Calu3 (cell line): ENCODE measurements at regions not wholly inside any gene's neighbourhood (a gene's known extent, or its start where the extent isn't known, plus 50 kb on each side); places are given as distances from the start of the nearest gene placed in this dataset.

Experiments used
- BruUV-seq: library from RNA; stranded (reverse); fragments of 400-500 nt; replicated peaks from 2 replicates; lab custom pipeline; 2021; lab: Mats Ljungman, UMichigan
- CTCF ChIA-PET: fragments of 300-600 bp; sonication (Branson Sonifier 250); formaldehyde crosslinking; loops from one replicate; lab custom pipeline; 2022; ENCODE audit warnings: antibody characterized with exemption; lab: Charles Lee
- DNase-seq: peaks from one replicate; pipeline ENCODE4 v3.0.0; 2022
- H3K27ac Mint-ChIP-seq: one replicate; pipeline ENCODE4 v1.8.0; 2022; ENCODE audit warnings: mixed read lengths; ENCODE audit not compliant: unreplicated experiment
- H3K27me3 Mint-ChIP-seq: one replicate; pipeline ENCODE4 v1.8.0; 2022; ENCODE audit warnings: mixed read lengths; ENCODE audit not compliant: unreplicated experiment
- H3K36me3 Mint-ChIP-seq: one replicate; pipeline ENCODE4 v1.8.0; 2022; ENCODE audit warnings: mild to moderate bottlenecking, moderate library complexity, mixed read lengths; ENCODE audit not compliant: insufficient read depth, unreplicated experiment
- H3K4me1 Mint-ChIP-seq: one replicate; pipeline ENCODE4 v1.8.0; 2022; ENCODE audit warnings: mild to moderate bottlenecking, low read depth, mixed read lengths; ENCODE audit not compliant: unreplicated experiment
- H3K4me3 Mint-ChIP-seq: one replicate; pipeline ENCODE4 v1.8.0; 2022; ENCODE audit warnings: mild to moderate bottlenecking, low read depth, moderate library complexity, mixed read lengths; ENCODE audit not compliant: unreplicated experiment
- H3K9me3 Mint-ChIP-seq: one replicate; pipeline ENCODE4 v1.8.0; 2022; ENCODE audit warnings: low read depth, mixed read lengths; ENCODE audit not compliant: unreplicated experiment
- CTCF ChIP-seq: fragments of 200-600 bp; IDR thresholded peaks from one replicate; pipeline ENCODE4 v1.8.0; 2022; ENCODE audit warnings: antibody characterized with exemption; ENCODE audit not compliant: unreplicated experiment
- intact Hi-C: fragments of 100-400 bp; cut with micrococcal nuclease; formaldehyde crosslinking; loops from one replicate; pipeline ENCODE4 v1.10.0; 2022; ENCODE audit not compliant: unreplicated experiment

DNA sequence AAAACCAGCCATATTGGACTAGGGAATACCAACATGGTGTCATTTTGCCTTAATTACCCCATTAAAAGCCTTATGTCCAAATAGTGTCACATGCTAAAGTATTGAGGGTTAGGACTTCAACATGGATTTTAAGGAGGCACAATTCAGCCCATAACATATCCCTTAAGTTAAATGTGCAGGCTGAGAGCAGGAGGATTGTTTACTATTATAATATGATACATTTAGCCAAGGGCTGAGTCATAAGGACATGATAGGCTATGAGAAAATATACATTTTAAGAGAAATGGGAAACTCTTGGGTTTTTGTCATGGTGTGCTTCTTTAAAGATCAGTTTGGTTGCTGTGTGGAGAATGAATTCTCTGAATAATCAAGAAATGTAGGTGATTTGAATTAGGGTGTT lies 136.8 kb downstream of the RDH14 start:
- CTCF ChIA-PET: interaction anchor here (0.6 kb wide), 1 partner anchor 892 kb away, joined by 3 read pairs; no protein-coding TSS in a partner anchor
- Mint-ChIP-seq H3K27ac (no peak overlapping the region), H3K27me3 (peaks cover 15% of the 10 kb centered on the region), H3K4me3 (no peak overlapping the region), H3K9me3 (no peaks in the 10 kb centered on the region), H3K36me3 (no peaks in the 10 kb centered on the region), H3K4me1 (no peaks in the 10 kb centered on the region)
- DNase-seq: no peak
- no TSS peak for BruUV-seq
- intact Hi-C loops: no loop called here
- TF ChIP-seq CTCF: no peak

- Mint-ChIP-seq H3K36me3 (no peaks in the 10 kb centered on the region), H3K27me3 (peaks cover 15% of the 10 kb centered on the region), H3K27ac (no peak overlapping the region), H3K4me3 (no peak overlapping the region), H3K4me1 (no peaks in the 10 kb centered on the region), H3K9me3 (no peaks in the 10 kb centered on the region)
- intact Hi-C loops: no loop called here
- DNase-seq: no peak
- no TSS peak for BruUV-seq
- TF ChIP-seq CTCF: no peak
- CTCF ChIA-PET: no interaction called here
Observed at GRCh38 chr2:18422432-18423165, 137.9 kb downstream of the RDH14 start.

- intact Hi-C loops: no loop called here
Observed at GRCh38 chr2:18413676-18414396, 146.6 kb downstream of the RDH14 start.

More at GRCh38 chr2:18413676-18414396, 146.6 kb downstream of the RDH14 start:
- TF ChIP-seq CTCF: no peak
- CTCF ChIA-PET: no interaction called here
- BruUV-seq: no TSS peak
- no peak for DNase-seq
- no peak overlapping the region for H3K27ac Mint-ChIP-seq
- H3K4me3 Mint-ChIP-seq: no peak overlapping the region
- H3K9me3 Mint-ChIP-seq: no peaks in the 10 kb centered on the region
- no peaks in the 10 kb centered on the region for H3K4me1 Mint-ChIP-seq
- H3K36me3 Mint-ChIP-seq: no peaks in the 10 kb centered on the region
- no peaks in the 10 kb centered on the region for H3K27me3 Mint-ChIP-seq
